ENCODE measurements at regions not wholly inside any gene's neighbourhood (a gene's known extent, or its start where the extent isn't known, plus 50 kb on each side); places are given as distances from the start of the nearest gene placed in this dataset.

GRCh38 chr1:214136324-214136919 is 144.5 kb upstream of the SMYD2 start:
- TF ChIP-seq SPI1 (IDR thresholded peaks at IDR 0.05; ENCODE audit: low read depth, low read length) (peak; percentile 26; the same call in 1 of the 2 replicates), POLR2A (IDR thresholded peaks at IDR 0.05; ENCODE audit: low read depth, low read length) (no peak), POLR2AphosphoS5 (IDR thresholded peaks at IDR 0.05; ENCODE audit: low read depth, low read length) (no peak), TAF1 (IDR thresholded peaks at IDR 0.05; ENCODE audit: low read depth, low read length) (no peak), POU2F2 (IDR thresholded peaks at IDR 0.05; ENCODE audit: low read depth, low read length) (no peak), PAX5 (IDR thresholded peaks at IDR 0.05; ENCODE audit: insufficient read depth, low read length, severe bottlenecking) (no peak)

Measured in GM12891 (cell line).